Osteocyte (in vitro differentiated cells): ENCODE measurements at regions not wholly inside any gene's neighbourhood (a gene's known extent, or its start where the extent isn't known, plus 50 kb on each side); places are given as distances from the start of the nearest gene placed in this dataset.

ENCODE experiments used
- DNase-seq: peaks from one replicate; pipeline ENCODE4 v3.0.0; 2021; ENCODE audit warnings: mixed read lengths; ENCODE audit not compliant: unreplicated experiment; ENCODE audit errors: extremely low spot score
- H3K27ac Mint-ChIP-seq: one replicate; pipeline ENCODE4 v1.8.0; 2021; ENCODE audit warnings: mild to moderate bottlenecking, mixed read lengths; ENCODE audit not compliant: unreplicated experiment
- H3K27me3 Mint-ChIP-seq: one replicate; pipeline ENCODE4 v1.8.0; 2021; ENCODE audit warnings: mixed read lengths; ENCODE audit not compliant: unreplicated experiment
- H3K36me3 Mint-ChIP-seq: one replicate; pipeline ENCODE4 v1.8.0; 2021; ENCODE audit warnings: mixed read lengths; ENCODE audit not compliant: unreplicated experiment
- H3K4me1 Mint-ChIP-seq: one replicate; pipeline ENCODE4 v1.8.0; 2021; ENCODE audit warnings: mixed read lengths; ENCODE audit not compliant: unreplicated experiment
- H3K4me3 Mint-ChIP-seq: one replicate; pipeline ENCODE4 v1.8.0; 2021; ENCODE audit warnings: mild to moderate bottlenecking, moderate library complexity, mixed read lengths; ENCODE audit not compliant: unreplicated experiment
- H3K9me3 Mint-ChIP-seq: one replicate; pipeline ENCODE4 v1.8.0; 2021; ENCODE audit warnings: mixed read lengths; ENCODE audit not compliant: unreplicated experiment
- TF ChIP-seq, protein P1 (sequence below): fragments of 200-600 bp; sonication (generic); IDR thresholded peaks from 2 replicates; pipeline ENCODE4 v1.5.0; 2021; ENCODE audit warnings: antibody characterized with exemption, mild to moderate bottlenecking, moderate library complexity

DNA sequence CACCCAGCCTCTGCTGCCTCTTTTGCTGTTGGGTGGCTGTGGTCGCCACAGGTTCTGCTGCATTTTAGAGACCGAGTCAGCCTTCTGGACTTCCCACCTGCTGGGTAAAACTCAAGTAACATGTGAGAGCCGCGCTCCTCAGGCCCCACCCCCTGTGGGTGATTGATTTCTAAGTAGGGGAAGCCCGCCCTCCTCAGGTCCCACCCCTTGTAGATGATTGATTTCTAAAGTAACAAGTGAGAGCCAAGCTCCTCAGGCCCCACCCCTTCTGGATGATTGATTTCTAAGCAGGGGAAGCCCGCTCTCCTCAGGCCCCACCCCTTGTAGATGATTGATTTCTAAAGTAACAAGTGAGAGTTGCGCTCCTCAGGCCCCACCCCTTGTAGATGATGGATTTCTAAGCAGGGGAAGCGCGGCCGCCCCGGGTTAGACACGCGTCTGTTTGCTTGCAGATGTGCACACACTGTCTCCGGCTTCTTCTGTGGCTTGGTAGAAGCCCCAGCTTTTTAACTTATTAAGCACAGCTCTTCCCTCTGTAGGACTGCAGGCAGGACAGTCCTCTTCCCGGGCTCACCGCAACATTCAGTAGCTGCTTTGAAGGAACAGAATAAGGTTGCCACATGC, 83.4 kb downstream of the FAM43A start:
- no peaks in the 10 kb centered on the region for H3K36me3 Mint-ChIP-seq
- H3K27ac Mint-ChIP-seq, result no peak overlapping the region
- H3K27me3 Mint-ChIP-seq, result peaks cover 24% of the 10 kb centered on the region
- TF ChIP-seq, protein P1, sequence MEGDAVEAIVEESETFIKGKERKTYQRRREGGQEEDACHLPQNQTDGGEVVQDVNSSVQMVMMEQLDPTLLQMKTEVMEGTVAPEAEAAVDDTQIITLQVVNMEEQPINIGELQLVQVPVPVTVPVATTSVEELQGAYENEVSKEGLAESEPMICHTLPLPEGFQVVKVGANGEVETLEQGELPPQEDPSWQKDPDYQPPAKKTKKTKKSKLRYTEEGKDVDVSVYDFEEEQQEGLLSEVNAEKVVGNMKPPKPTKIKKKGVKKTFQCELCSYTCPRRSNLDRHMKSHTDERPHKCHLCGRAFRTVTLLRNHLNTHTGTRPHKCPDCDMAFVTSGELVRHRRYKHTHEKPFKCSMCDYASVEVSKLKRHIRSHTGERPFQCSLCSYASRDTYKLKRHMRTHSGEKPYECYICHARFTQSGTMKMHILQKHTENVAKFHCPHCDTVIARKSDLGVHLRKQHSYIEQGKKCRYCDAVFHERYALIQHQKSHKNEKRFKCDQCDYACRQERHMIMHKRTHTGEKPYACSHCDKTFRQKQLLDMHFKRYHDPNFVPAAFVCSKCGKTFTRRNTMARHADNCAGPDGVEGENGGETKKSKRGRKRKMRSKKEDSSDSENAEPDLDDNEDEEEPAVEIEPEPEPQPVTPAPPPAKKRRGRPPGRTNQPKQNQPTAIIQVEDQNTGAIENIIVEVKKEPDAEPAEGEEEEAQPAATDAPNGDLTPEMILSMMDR, result no peak
- peak; percentile 88 for DNase-seq
- no peaks in the 10 kb centered on the region for H3K9me3 Mint-ChIP-seq
- peaks cover 23% of the 10 kb centered on the region for H3K4me1 Mint-ChIP-seq
- peak overlapping the region; percentile 72 for H3K4me3 Mint-ChIP-seq

GRCh38 chr3:194772241-194773000, 86.7 kb downstream of the FAM43A start:
- Mint-ChIP-seq H3K27me3 (peaks cover 44% of the 10 kb centered on the region), H3K4me3 (no peak overlapping the region), H3K36me3 (no peaks in the 10 kb centered on the region), H3K9me3 (no peaks in the 10 kb centered on the region), H3K4me1 (peaks cover 18% of the 10 kb centered on the region), H3K27ac (no peak overlapping the region)
- DNase-seq, result no peak
- TF ChIP-seq, protein P1, result no peak

DNA sequence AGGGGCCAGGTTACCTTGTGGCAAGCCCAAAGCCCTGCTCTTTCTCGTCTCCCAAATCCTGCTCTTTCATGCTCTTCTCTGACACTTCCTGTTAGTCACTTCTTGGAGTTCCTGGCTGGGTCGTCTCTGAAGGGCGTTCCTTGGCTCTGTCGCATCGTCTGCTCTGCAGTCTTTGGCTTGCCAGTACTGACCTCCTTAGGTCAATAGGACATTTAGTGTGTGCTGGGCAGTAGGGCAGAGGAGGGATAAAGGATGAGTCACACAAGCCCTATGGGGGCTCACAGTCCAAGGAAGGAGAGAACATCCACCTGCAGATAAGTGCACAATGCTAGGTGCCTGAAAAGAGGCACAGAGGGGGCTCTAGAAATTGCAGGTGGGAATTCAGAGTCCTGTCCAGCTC, 87.5 kb downstream of the FAM43A start:
- H3K27ac Mint-ChIP-seq, result no peak overlapping the region
- TF ChIP-seq, protein P1, result no peak
- no peaks in the 10 kb centered on the region for H3K36me3 Mint-ChIP-seq
- H3K4me3 Mint-ChIP-seq, result no peak overlapping the region
- no peaks in the 10 kb centered on the region for H3K9me3 Mint-ChIP-seq
- peaks cover 49% of the 10 kb centered on the region for H3K27me3 Mint-ChIP-seq
- H3K4me1 Mint-ChIP-seq, result peaks cover 18% of the 10 kb centered on the region
- no peak for DNase-seq

DNA sequence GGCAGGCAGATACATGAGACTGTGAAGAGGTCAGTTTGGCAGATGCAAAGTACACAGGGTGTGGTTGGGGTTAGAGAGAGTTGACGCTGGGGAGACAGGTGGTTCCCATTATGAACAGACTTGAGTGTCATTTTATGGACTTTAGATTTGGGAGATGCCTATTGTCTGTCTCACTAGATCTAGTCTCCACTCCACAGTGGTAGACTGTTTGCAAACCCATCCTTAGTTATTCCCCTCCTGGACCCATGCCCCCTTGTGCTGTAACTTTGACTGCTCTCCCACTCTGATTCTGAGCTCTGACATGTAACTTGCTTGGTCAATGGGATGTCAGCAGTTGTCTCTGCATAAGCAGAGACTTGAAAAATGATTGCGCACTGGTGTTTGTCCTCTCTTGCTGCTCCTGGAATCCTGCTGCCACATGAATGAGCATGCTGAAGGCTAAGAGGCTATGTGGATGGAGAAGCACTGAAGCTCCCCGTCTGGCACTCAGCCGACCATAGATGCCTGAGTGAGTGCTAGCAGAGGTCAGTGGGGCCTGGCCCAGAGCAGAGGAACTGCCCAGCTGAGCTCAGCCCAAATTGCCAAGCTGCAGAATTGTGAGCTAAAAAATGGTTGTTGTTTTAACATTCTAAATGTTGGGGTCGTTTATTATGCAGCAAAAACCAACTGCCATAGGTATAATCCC, 88.2 kb downstream of the FAM43A start:
- Mint-ChIP-seq H3K27ac (no peak overlapping the region), H3K9me3 (no peaks in the 10 kb centered on the region), H3K4me3 (no peak overlapping the region), H3K27me3 (peaks cover 49% of the 10 kb centered on the region), H3K36me3 (no peaks in the 10 kb centered on the region), H3K4me1 (peaks cover 17% of the 10 kb centered on the region)
- TF ChIP-seq, protein P1, result no peak
- peak; percentile 73 for DNase-seq

DNA sequence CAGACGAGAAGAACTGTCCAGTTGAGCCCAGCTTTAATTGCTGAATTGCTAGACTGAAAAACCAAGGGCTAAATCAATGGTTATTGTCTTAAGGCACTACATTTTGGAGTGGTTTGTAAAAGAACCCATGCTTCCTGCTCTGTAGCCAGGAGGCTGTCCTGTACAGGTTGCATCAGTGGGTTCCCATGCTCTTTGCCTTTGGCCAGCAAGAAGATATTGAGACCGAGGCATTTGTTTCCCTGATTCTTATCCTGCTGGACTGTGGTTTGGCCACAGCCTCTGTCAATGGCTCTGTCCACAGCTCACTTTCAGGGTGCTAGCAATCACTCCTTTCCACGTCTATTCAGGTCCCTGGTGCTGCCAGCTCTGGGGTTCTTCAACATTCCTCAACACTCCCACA, 89.6 kb downstream of the FAM43A start:
- no peak overlapping the region for H3K4me3 Mint-ChIP-seq
- H3K4me1 Mint-ChIP-seq, result peaks cover 18% of the 10 kb centered on the region
- no peaks in the 10 kb centered on the region for H3K9me3 Mint-ChIP-seq
- H3K36me3 Mint-ChIP-seq, result no peaks in the 10 kb centered on the region
- TF ChIP-seq, protein P1, result no peak
- H3K27me3 Mint-ChIP-seq, result peaks cover 49% of the 10 kb centered on the region
- DNase-seq, result no peak
- H3K27ac Mint-ChIP-seq, result no peak overlapping the region
